Dermis blood vessel endothelial cell (primary cell): ENCODE measurements at regions not wholly inside any gene's neighbourhood (a gene's known extent, or its start where the extent isn't known, plus 50 kb on each side); places are given as distances from the start of the nearest gene placed in this dataset.

ENCODE experiments used
- DNase-seq: peaks from one replicate; pipeline ENCODE4 v3.0.0; 2010

DNA sequence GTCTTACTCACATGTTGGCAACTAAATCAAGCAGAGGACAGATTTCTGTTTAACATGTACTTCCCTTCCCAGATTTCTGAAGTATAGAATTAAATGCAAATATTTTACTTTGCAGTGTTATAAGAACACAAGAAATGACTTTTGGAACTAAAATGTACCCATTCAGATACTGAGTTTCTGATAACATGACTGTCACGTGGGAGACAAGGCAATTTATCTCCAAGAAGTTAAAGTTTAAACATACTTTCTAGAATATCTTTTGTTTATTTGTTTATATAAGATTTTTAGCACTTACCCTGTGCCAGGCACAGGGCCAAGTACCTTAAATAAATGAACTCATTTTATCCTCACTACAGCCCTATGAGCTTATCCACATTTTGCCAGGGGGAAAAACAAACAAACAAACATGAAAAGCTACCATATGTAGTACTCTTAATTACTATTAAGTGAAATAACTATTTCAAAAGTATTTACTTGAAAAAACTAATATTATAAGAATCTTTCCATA, 807.1 kb upstream of the KCND2 start:
- DNase-seq, result no peak

DNA sequence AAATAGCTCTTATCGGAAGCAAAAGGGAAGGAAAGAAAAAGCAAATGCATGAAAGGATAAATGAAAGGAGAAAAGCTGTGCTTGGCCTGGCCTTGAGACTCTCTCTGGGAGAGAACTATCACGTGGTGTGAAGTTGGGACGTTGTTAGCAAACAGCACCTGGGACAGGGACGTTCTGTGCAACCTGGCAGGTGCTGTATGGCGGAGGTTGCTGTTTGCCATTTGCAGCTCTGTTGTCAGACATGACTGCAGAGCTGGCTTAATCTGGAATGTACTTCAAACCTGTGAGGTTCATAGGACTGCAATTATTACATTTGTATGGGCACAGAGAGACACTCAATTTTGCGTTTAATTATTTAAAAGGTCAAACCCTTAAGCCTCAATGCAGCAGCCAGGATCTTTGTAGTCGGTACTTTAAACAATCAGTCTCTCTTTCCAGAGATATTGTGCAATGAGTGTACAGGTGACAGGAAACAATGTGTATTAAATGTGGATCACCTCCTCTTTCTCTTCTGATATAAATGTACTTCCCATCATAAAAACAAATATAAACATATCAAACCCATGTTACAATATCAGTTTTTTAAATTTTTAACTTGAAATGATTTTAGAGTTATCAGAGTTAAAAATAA, 800.5 kb upstream of the KCND2 start:
- no peak for DNase-seq

DNA sequence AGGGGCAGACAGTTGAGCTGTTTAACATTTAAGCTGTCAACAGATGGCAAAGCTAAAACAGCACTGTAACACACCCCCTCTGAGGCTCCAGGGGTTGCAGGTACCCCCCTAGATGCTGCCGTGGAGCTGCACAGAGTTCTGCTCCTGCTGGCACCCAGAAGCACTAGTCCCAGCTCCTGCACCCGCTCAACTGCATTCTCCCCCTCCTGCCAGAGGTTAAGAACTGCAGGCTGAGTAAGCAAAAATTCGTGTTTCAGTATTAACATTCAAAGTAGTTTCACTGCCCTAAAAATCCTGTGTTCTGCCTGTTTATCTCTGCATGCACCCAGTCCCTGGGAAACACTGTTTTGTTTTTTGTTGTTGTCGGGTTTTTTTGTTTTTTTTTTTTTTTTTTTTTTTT, 790.8 kb upstream of the KCND2 start:
- DNase-seq, result no peak

DNA sequence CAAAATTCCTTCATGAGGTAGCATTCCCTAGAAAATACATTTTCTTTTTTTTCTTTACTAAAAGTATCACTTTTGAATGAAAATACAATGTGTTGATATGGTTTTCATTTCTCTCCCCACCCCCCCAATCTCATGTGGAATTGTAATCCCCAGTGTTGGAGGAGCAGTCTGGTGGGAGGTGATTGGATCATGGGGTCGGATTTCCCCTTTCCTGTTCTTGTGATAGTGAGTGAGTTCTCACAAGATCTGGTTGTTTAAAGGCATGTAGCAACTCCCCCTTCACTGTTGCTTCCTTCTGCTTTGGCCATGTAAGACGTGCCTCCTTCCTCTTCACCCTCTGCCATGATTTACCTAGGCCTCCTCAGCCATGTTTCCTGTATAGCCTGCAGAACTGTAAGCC, 790.3 kb upstream of the KCND2 start:
- DNase-seq, result no peak

DNA sequence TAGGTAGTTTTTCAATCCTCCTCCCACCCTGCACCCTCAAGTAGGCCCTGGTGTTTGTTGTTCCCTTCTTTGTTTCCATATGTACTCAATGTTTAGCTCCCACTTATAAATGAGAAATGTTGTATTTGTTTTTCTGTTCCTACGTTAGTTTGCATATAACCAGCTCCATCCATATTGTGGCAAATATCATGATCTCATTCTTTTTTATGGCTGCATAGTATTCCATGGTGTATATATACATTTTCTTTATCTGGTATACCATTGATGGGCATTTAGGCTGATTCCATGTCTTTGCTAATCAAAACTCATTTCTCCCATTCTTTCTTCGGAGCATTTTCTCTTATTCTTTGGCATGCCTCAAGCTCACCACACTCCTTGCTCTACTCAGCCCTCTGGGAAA, 789.6 kb upstream of the KCND2 start:
- DNase-seq, result no peak

DNA sequence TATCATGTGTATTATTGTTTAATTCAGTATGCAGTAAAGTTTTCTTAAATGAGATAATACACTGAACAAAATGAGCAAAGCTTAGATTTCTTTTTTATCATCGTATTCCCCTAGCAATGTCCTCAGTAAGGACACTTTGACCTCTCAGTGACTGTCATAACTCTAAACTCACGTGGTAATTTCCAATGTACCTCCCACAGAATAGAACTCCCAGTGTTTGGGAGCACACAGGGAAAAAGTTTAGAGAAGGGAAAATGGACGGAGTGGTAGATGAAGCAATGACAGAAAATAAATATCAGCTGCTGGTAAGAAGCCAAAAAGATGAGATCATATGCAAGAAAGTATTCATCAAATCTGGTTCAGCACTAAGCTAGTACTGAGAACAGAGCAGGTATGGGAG, 758.6 kb upstream of the KCND2 start:
- DNase-seq, result no peak

DNA sequence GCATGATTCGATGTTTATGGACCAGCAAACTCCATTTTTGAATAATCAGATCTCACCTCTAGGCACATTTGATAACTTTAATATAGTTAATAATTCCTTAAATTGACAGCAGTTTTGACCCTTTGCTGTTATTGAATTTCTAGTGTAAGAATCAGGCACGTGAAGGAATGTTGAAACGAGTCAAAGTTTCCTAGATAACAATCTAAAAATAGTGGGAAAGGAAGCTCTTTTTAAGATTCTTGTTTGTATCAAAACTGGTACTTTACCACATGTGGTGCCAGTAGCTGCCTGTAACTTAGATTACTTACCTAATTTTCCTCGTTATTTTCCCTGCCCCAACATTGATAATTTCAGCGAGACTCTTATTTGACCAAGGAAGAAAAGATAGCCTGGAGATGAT, 757.8 kb upstream of the KCND2 start:
- no peak for DNase-seq

DNA sequence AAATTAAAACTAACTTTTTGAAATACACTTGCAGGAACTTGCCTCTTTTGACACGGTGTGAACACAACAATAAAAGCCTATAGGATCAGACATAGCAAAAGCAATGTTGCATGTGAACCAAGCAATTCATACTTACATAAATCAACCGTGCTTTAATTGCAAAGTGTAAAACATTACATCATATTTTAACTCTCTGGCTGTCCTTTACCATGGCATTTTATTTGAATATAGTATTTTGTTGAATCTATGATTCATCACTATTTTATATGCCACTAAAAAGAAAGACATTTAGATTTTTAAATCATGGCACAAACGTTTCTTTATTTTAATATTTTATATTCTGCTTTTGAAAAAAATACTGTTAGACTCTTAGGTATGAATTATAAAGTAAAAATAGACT, 757.0 kb upstream of the KCND2 start:
- DNase-seq, result no peak

DNA sequence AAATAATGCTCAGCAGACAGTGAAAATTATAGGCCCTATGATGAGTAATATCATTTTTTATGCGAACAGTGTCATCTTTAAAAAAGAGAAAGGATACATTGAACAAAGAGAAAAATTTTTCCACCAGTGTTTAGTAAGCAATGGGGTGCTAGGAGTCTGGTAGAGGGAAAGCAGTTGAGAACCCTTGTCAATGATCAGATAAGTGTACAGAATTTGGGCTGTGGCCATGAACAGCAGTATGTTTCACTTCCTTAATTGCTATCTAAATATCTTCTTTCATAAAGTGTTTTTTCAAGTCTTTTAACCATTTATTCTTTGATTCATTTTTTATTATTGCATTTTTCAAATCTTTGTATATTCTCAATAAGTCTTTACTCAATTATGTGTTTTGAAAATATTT, 750.7 kb upstream of the KCND2 start:
- DNase-seq, result no peak

DNA sequence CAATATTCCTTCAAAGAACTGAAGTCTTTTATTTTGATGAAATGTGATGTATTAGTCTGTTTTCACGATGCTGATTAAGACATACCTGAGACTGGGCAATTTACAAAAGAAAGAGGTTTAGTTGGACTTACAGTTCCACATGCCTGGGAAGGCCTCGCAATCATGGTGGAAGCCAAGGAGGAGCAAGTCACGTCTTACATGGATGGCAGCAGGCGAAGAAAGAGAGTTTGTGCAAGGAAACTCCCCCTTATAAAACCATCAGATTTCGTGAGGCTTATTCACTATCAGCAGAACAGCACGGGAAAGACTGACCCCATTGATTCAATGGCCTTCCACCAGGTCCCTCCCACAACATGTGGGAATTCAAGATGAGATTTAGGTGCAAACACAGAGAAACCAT, 750.3 kb upstream of the KCND2 start:
- DNase-seq, result no peak

DNA sequence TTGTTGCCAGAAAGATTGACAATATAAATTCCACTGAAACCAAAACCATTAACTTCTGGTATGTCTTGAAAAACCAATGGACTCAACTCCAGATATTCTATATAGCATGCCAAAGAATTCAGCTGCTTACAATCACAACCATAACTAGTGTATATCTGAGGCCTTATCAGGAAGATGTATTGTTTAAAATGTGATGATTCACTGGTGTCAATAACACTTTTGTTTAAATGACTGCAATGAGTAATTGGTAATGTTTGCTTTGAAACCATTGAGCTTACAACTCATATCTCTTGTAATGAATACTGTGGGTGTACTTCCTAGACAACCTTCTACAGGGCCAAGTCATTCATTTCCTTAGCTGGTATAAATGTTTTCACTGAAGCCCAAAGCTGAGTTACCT, 727.9 kb upstream of the KCND2 start:
- peak; percentile 47 for DNase-seq

DNA sequence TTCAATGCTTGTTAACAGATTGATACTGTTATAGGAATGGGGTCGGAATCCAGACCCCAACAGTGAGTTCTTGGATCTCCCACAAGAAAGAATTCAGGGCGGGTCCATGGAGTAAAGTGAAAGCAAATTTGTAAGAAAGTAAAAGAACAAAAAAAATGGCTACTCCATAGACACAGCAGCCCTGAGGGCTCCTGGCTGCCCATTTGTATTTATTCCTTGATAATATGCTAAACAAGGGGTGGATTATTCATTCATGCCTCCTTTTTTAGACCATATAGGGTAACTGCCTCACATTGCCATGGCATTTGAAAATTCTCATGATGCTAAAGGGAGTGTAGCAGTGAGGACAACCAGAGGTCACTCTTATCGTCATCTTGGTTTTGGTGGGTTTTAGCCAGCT, 717.2 kb upstream of the KCND2 start:
- DNase-seq, result no peak

DNA sequence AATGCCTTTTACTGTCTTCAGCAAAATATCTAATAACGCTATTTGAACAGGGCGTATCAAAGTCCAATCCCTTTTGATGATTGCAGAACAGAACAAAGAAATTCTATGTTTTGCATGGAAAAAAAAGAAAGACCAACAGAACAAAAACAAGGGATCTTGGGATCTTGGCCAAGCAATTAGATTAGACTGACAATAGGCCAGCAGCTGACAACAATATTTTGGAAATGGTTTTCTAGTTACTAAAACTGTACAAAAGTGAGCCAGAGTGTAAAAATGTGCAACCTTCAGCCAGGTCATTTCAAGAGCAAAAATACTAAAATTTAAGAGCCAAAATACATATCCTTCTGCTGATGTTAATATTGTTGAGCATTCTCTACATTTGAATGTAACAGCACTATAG, 716.5 kb upstream of the KCND2 start:
- DNase-seq, result no peak

DNA sequence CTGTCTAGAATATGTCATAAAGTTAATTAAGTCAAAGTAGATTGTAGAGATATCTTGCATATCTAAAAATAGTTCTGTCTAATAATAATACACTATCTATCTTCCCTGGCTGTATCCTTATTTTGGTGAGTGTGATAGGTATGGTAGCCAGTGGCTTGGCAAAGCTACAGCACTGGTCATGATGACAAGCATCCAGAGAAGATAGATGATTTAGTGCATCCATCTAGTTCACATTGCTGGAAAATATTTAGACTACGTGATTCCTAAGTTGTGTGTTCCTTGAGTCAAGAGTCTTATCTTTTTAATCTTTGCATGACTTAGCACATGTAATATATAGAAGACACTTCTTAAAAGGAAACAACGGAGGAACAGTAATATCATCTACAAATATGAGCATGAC, 711.2 kb upstream of the KCND2 start:
- no peak for DNase-seq

DNA sequence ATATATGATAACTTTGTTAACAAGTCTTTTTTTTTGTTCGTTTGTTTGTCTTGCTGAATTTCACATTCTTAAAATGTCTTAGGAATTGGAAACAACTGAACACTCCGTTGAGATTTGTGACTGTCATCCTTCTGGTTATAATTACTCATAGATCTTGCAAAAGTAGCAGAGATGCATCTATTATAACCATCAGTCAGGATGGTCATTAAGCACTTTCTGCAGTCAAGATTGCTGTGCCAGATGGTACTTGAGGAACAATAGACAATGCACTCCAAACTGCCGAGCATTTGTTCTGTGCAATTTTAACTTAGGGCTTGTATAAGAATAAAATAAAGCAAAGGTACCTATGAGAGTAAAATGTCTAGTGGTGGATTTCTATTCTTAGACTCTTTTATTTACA, 710.1 kb upstream of the KCND2 start:
- no peak for DNase-seq

DNA sequence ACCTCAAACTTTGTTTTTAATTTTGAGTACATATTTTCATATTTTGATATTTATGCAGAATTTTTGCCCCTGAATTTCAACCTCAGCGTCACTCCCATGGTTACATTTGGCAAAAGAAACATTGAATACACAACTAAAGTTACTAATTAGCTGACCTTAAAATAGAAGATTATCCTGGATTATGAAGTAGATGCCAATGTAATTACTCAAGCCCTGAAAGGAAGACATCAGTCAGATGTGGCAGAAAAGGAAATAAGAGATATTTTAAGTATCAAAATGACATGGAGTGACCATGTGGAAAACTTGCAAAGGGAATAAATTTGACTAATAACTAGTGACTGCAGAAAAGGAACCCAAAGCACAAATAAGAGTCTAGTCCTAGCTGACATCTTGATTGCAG, 701.3 kb upstream of the KCND2 start:
- no peak for DNase-seq

DNA sequence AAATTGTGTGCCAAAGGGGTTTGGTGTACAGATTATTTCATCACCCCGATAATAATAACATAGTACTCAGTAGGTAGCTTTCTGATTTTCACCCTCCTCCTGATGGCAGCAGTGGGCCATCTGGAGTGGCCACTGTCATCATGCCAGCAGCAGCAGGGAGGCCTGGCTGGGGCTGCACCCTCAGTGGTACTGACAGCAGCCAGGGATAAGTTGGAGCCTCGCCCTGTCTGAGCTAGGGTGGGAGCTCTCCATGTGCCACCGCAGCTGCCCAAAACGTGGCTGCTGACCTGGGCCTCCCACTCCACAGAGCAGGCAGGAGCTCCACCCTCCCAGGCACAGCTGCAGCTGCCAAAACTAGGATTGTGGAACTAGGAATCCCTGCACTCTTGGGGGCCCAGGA, 700.8 kb upstream of the KCND2 start:
- DNase-seq, result no peak

DNA sequence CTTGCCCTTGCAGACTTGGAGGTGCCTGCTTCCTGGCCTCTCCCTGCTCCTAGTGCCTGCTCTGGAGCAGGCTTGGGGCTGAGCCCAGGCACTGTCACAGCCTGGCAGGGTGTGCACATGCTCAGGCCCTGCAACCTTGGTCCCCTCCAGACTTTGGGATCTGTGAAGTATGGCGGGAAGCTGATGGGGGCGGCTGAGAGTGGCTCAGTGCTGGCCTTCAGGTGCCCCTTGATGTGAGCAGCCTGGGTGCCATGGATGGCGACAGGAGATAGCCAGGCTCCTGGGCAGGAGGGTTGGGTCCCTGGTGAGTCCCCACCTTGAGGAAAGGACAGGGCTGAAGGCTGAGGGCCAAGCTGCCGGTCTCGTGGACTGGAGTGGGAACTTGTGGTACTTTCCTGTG, 700.4 kb upstream of the KCND2 start:
- DNase-seq, result no peak

DNA sequence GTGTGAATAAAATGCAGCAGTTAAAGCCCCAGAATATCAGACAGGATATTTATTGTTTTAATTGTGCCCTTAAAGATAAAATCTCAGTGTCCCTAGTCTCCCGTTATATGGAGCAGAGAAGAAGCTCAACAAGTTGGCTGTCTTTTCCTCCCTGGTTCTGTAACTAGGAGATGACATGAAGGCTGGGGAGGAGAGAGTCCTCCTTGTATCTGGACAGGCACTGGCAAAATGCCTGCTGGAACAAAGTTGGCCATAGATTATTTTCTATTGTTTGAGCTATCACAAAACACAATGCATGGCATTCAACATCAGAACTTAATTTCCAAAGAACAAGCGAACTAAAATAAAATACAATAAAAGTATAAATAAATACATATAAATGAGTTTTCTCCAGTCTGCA, 694.9 kb upstream of the KCND2 start:
- no peak for DNase-seq

DNA sequence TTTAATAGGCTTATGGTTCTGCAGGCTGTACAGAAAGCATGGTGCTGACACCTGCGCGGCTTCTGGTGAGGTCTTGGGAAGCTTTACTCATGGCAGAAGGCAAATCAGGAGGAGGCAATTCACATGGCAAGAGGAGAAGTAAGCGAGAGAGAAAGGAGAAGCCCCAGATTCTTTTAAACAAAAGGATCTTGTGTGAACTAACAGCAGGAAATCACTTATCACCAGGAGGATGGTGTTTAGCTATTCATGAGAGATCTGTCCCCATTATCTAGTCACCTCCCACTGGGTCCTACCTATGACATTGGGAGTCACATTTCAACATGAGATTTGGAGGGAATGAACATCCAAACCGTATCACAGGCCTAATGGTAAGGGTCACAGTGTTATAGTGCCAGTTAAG, 678.0 kb upstream of the KCND2 start:
- DNase-seq, result no peak

DNA sequence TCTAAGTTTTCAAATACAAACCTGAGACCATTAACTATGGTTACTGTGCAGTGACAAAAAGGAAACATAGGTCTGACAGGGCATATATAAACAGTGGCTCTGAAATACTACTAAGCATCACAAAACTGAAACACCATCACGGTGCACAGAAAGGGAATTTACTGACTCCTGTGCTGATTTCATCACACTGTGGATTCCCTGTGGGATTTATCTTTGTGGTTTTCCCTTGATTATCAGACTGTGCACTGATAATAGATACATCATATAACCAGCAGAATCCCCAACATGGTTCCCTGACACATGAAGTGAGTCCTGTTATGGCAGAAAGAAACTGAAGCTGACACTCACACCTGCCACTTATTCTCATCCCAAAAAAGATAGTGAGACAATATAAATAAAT, 676.3 kb upstream of the KCND2 start:
- DNase-seq, result no peak

DNA sequence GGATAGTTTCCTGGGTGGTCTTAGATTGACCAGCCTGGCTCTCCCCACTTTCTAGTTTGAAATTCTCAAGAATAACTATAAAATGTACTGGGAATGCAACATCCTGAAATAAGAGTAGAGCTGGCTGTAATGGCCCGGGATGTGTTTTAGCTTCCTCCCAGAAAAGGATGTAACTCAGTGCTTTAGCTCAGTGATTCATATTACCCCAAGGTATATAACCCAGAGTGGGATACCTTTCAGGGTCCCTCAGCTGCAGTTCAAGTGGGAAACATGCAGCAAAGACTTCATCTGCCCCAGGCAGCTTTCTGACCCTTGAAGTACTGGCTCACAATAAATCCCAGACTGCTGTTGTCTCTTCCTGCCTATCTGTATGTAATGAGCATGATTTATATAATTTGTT, 666.7 kb upstream of the KCND2 start:
- no peak for DNase-seq

DNA sequence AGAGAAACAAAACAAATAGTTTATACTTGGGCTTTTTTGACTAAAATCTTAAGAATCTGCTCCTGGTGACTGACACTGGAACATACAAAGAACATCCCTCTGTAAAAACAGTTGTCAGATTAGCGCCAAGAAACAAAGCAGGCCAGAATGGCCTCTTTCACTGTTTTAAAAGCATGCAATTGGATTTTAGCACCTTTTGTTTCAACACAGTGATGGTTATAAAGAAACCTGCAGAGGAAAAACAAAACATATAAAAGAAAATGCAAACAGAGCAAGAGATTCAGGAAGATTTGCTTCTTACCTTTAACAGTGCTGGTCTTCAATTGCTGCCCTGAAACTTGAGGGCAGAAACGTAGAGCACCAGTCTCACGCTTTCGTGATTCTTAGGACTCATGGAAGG, 652.2 kb upstream of the KCND2 start:
- DNase-seq, result no peak

DNA sequence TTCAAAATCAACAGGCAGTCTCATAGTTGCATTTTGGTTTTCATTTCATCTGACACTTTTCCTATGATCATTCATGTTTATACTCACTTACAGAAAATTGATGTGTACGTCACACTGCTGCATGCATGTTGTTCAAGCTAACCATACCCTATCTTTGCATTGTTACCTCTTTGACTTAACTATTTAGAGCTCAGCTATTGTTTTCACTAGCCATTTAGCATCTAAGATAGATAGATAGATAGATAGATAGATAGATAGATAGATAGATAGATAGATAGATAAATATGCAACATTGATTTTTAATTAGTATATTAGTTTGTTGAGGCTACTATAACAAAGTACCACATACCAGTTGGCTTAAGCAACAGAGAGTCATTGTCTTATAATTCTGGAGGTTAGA, 649.5 kb upstream of the KCND2 start:
- DNase-seq, result no peak

DNA sequence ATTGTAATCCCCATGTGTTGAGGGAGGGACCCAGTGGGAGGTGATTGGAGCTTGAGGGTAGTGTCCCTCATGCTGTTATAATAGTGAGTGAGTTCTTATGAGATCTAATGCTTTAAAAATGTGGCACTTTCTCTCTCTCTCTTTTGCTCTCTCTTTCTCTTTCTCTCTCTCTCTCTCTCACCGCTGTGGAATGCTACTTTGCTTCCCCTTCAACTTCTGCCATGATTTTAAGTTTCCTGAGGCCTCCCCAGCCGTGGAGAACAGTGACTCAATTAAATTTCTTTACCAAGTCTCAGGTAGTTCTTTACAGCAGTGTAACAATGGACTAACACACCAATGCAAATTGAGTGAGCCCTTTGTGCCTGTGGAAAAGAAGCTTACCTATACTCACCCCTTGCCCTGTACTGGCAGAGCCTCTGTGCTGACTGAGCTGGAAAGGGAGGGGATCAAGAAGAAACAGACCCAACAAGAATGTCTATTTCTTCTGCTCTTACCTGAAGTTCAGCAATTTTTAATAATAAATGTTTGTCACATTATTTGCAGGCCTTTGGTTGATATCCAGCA, 642.5 kb upstream of the KCND2 start:
- DNase-seq, result no peak
